Inflammatory macrophage treated with lipopolysaccharide for 1 hour (primary cell): ENCODE measurements at regions not wholly inside any gene's neighbourhood (a gene's known extent, or its start where the extent isn't known, plus 50 kb on each side); places are given as distances from the start of the nearest gene placed in this dataset.

ENCODE experiments used
- DNase-seq, 2 donors: peaks; one replicate each; pipeline ENCODE4 v3.0.0-alpha.2; 2020 to 2022

DNA sequence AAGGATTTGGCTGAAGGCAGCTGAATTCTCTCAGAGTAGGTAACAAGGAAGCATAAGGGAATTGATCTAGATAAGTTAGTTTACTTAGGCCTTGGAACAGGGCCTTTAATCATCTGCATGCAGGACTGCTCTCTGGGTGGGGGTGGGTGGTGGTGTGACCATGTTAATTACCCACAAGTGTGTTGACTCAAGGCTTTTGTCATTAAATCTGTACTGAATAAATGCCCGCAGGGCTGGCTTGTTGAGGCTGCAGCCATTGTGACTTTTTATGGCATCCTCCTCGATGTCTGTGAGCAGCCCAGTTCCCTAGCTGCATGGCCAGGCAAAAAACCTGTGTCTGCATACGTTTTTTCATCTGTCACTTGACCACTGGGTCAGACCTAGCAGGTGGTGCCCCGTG is 63.5 kb upstream of the ASCC3 start:
- DNase-seq = no peak

DNA sequence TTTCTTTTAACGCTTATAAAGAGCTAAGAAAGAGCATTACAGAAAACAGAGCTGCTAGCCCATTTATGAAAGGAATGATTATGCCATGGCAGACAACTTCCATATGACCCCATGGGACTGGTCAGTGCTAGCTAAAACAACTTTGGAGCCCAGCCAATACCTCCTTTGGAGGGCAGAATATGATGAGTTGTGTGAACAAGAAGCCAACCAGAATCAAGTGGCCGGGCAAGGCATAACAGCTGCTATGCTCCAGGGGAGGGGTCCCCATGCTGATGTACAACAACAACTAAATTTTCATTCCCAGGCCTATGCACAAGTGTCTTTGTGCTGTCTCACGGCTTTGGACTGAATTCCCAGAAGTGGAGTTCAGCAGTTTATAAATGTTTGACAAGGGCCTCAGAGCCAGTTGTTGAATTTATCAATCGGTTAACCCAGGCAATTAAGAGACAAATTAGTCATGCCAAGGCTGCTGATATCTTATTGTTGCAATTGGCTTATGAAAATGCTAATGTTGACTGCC is 65.0 kb upstream of the ASCC3 start:
- no peak for DNase-seq

DNA sequence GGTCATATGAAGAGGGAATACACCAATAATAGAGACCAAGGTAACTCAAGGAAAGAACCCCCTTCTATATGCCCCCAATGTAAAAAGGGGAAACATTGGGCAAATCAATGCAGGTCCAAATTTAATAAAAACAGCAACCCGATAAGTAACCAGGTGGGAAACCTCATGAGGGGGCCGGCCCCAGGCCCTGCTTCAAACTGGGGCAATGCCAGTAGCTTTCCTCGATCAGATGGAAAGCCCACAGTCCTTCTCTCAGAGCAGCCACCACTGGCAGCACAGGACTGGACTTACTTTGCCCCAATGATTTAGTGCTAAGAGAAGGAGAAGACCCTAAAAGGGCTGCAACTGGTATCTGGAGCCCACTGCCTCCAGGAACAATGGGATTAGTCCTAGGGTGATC is 65.6 kb upstream of the ASCC3 start:
- DNase-seq = no peak

DNA sequence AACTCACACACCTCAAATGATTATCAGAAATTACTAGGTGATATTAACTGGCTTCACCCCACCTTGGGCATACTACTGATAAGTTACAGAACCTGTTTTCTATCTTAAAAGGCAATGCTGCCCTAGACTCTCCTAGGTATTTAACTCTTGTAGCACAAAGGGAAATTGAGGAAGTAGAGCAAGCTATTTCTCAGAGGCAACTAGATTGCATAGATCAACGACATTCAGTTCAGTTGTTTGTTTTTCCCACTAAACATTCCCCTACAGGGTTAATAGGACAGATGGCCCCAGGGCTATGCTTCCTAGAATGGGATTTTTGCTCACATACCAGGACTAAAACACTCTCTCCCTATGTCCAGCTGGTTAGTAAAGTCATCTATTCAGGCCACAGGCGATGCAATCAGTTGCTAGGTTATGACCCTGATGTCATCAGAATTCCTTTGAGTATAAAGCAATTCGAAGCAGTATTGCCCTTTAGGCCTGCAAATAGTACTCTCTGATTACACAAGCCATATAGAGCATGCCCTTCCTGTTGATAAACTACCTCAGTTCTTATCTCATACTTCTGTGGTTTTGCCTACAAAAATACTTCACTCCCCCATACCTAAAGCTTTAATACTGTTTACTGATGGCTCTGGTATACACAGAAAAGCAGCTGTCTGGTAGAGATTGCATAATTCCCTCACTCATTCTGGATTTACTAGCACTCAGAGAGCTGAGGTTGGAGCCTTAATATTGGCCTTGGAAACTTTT is 67.4 kb upstream of the ASCC3 start:
- no peak for DNase-seq

DNA sequence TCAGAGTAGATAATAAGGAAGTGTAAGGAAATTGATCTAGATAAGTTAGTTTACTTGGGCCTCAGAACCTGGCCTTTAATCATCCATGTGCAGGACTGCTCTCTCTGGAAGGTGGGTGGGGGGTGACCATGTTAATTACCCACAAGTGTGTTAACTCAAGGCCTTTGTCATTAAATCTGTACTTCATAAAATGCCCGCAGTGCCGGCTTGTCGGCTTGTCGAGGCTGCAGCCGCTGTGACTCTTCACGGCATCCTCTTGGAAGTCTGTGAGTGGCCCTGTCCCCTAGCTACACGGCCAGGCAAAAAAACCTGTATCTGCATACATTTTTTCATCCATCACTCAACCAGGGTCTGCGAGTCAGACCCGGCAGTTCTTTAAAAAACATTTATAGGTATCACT is 70.9 kb upstream of the ASCC3 start:
- no peak for DNase-seq

DNA sequence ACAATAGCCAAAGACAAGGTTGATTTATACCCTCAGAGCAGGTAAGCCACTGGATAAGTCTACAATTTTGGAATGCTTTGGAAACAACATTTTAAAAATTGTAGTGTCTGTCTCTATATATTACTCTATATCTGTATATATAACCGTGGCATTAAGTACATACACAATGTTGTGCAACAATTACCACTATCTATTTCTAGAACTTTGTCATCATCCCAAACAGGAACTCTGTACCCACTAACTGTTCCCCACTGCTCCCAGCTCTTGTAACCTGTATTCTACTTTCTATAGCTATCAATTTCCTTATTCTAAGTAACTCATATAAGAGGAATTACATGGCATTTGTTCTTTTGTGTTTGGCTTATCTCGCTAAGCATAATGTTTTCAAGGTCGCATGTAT is 78.2 kb upstream of the ASCC3 start:
- DNase-seq = peak; percentile 13 to 25

DNA sequence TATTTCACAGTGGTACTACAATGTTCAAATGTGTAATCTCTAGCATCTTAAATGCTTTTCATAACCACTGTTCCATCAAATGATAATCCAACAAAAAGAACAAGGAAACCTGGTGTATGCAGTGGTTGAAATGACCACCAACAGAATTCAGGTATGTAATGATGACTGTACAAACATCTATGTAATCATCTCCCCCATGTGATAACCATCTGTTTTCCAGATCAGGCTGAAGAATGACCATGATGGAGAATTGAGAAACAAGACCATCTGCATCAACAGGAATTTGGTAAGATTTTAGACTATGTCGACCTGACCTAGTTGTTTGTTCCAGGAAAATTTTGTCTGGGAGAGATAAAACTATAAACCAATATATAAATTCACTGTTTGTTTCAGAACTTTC is 81.3 kb upstream of the ASCC3 start:
- no peak for DNase-seq

DNA sequence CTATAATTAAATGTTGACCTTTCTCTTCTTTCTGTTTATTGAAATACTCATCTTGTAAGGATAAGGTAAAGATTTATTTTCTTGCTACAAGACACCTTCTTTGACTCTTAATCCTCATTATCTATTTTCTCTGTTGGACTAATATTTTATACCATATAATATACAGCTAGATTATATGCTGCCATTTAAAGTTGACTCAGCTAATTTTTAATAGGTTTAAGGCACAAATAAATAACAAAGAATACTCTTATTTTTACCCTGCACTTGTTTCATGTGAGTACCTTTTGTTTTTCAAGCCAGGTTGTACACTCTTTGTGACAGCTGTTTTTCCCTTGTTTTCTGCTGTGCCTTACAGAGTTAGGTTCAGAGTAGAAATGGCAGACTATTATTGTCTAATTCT is 83.9 kb upstream of the ASCC3 start:
- DNase-seq = no peak

DNA sequence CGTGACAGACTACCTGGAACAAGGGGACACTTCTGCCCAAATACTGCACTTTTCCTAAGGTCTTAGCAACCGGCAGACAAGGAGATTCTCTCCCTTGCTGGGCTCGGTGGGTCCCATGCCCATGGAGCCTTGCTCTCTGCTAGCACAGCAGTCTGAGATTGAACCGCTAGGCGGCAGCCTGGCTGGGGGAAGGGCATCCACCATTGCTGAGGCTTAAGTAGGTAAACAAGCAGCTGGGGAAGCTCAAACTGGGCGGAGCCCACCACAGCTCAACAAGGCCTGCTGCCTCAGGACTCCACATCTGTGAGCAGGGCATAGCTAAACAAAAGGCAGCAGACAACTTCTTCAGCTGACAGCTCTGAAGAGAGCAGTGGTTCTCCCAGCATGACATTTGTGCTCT is 87.8 kb upstream of the ASCC3 start:
- DNase-seq = no peak

DNA sequence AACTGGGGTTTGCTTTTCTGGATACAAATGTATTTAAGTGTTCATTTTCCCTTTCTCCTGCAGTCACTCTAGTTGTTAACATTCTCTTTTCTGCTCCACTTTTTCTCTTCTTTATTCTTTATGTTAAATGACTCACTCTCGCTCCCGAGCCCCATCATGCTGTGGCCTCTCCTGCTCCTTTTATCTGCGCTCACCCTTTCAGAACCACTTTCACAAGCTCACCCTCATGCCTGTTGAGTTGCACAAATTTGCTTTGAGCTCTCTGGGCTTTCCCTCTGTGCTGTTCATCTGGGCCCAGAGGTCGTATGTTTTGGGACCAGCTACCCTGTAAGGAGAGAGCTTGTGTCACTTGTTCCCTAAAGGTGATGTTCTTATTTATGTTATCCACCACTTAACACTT is 98.1 kb upstream of the ASCC3 start:
- DNase-seq = no peak

DNA sequence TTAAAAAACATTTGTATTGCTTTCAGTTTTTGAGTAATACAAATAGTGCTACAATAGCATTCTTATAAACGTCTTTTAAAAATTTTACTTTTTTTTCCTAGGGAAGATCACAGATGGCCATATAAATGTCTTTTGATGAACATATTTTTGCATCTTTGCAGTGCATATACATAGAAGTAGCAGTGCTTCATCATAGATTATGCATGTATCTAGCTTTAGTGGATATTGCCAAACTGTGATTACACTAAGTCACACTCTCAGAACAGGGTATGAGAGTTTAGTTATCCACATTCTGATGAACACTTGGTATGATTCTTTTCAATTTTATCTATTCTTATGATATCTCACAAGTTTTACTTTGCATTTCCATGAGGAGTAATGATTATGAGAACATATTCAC is 99.8 kb upstream of the ASCC3 start:
- DNase-seq = no peak

DNA sequence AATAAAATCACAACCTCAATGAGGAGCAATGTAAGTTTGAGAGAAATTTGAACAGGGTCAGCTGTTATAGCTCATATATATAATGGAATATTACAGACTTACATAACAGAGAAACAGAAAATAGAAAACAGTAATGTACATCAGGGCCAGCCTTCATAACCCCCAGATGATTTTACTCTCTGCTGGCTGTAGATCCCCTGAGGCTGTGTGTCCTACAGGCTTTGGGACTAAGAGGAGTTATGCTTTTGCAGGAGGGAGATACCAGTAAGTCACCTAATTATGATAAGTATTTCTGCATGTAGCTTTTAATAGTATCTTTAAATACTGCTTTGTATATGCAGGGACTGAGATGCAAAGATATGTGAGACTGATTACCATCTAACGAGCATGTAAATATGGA is 105.8 kb upstream of the ASCC3 start:
- DNase-seq = no peak

DNA sequence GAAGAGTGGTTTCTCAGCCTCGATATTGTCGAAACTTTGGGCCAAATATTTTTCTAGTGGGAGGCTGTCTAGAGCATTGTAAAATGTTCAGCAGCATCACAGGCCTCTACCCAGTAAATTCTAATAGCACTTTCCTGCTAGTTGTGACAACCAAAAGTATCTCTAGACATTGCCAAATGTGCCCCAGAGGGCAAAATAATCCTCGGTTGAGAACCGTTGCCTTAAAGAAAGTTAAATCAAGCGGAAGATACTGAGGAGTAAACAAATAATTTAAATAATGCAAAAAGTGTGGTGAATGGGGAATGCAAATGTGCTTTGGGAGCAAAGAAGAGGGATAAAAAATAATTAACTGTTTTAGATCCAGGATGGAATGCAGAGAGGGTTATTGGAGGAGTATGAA is 106.4 kb upstream of the ASCC3 start:
- DNase-seq = no peak

DNA sequence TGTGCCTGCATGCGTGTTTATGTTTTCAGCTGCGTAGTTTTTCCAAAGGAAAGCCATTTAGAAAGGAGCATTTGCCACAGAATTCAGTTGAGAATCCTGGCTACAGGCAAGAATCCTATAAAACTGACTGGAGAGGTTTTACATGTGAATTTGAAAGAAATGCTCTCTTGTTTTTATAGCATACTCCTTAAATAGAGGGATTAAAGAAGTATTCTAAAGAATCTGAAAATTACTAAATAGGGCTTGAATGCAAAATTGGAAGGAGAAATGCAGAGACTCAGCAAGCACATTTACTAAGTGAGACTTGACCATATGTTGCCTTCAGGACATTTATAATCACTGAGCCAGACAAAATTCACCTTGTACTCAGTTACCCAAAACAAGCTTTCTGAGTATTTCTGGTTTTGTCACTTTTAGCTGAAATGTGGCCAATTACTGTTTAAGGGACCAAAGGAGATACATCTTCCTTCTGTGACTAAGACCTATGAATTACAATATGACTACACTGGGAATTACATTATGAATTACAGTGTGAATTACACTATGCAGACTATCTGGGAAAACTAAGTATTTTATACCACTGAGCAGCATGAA is 107.4 kb upstream of the ASCC3 start:
- DNase-seq = no peak

DNA sequence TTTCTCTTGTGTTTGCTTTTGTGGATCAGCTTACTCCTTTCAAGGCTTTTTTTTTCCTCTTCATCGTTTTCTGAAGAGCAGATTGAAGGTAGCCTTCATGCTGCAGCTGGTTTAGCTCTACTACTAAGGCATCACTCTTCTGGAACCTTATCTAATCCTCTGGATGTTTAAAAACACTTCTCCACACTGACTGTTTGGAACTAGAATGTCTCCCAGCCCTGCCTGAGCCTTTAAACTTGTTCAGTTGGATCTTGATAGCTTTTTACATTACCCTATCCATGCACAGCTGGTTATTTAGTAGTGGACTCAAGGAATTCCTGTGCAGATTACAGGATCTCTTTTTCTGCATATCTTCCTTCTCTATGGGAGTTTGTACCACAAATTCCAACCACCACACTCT is 108.9 kb upstream of the ASCC3 start:
- no peak for DNase-seq

DNA sequence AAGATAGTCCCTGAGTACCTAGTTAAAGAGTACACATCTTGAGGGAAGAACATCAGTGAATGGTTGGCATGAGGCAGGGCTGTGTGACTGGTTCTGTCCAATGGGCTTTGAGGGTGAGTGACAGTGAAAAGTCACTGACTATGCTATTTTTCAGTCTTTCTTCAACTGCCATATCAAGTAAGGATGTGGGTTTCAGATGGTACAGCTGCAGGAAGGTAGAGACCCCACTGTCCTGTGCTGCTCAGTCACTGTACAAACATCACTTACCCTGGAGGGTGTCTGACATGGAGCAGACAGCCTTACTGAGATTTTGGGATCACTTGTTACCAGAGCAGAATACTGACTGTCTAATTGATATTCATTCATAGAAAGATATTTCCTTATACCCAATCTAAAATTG is 115.3 kb upstream of the ASCC3 start:
- DNase-seq = no peak

DNA sequence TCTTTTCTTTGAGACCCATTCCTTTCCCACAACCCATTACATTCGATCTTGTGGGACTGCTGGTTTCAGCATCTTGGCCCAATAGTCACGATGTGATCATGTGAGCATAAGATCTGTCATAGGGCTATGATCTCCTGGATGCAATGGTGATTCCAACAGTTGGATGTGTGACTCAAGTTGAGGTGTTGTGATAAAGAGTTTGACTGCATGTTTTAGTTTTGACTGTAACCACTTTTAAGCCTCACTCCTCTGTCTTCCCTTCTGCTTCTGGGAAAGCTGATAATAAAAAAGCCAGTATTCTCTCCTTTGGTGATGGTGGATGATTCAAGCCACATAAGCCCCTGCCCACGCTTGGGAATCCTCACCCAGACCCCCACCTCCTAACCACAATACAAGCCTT is 117.0 kb upstream of the ASCC3 start:
- no peak for DNase-seq

DNA sequence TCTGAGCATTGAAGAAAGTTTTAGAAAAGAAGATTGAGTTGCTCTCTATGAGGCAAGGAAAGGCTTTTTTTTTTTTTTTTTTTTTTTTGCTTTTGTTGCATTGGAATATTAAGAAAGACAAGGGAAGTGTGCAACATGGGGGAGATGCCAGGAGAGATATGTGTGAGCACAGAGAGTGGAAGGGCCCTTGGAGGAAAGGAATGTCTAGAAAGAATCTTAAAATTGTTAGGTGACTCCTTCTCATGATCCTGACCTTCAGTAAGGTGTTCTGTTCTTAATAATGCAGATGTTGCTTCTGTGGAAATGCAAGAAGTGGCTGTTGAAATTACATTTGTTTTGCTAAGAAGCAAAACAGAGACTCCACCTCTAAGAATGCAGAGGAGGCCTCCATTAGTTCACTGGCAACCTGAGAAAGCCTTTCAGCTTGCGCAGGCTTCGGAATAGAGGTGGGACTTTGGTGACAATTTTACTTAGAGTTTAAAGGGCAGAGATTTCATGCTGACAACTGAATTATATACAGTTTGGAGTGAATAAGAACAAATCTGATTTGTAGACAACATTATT is 118.0 kb upstream of the ASCC3 start:
- DNase-seq = no peak

DNA sequence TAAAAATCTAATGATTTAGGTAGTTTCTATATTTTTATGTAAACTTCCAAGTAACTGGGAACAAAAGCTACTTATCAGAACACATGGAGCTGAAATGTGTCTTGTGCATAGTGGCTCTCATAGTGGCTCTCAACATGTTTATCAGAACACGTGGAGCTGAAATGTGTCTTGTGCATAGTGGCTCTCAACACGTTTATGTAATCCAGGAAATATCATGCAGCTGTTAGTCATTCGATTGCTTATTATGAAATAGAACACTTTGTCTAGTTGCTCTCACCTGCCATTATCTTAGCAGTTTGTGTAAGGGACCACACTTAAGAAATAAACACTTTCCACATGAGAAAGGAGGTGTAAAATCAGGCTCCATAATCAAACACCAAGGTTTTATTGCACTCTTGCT is 119.2 kb upstream of the ASCC3 start:
- DNase-seq = peak in 1 of 2 donors; percentile 7

DNA sequence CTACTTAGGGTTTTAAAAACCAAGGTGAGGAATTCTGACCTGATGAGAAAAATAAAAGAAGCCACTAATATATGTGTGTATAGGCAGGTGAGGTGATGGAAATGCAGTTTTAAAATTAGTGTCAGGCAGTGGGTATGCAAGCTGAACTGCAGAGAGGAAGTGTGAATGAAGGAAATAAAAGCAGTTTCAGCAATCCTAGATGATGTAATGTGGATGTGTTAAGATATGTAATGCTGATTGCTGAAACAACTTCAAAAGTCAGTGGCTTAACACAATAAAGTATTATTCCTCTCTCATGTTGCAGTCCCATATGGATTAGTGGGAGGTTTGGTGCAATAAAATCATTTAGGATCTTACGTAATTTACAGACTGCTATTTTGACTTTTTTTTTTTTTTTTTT is 119.9 kb upstream of the ASCC3 start:
- peak; percentile 10 to 36 for DNase-seq

DNA sequence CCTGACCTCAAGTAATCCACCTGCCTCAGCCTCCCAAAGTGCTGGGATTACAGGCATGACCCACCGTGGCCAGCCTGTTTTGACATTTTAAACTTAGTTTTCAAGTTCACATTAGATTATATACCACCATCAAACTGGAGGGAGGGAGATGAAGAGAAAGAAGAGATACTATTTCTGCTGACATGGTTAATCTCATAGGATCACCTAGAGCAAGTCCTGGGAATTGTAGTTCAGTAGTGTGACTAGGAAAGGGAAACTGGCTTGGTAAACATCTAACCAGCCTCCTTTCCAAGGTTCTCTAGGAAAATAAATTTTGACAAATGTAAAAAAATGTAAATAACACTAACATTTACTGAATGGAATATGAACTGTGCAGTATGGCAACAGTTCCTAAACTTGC is 120.5 kb upstream of the ASCC3 start:
- no peak for DNase-seq

DNA sequence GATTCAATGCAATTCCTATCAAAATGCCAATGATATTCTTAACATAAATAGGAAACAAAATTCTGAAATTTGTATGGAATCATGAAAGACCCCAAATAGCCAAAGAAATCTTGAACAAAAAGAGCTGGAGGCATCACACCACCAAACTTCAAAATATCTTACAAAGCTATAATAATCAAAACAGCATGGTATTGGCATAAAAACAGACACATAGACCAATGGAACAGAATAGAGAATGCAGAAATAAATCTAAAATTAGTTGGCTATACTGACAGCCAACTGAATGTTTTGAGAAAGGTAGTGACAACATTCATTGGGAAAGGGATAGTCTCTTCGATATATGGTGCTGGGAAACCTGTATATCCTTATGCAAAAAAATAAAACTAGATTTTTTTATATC is 121.9 kb upstream of the ASCC3 start:
- DNase-seq = no peak

DNA sequence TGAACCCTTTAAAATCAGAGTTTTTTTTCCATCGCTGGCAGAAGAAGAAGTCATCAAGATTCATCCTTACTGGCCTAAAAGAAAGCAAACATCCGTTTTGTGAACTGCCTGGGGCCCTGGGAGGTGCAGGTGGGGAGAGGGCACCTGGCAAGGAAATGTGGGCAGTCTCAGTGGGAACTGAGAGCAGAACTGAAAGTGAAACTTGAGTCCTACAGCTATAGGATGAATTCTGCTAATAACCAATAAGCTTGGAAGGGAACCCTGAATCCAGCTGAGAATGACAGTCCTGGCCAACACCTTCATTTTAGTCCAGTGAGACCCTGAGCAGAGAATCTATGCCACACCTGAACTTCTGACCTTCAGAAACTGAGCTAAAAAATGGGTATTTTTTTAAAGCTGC is 130.1 kb upstream of the ASCC3 start:
- no peak for DNase-seq

DNA sequence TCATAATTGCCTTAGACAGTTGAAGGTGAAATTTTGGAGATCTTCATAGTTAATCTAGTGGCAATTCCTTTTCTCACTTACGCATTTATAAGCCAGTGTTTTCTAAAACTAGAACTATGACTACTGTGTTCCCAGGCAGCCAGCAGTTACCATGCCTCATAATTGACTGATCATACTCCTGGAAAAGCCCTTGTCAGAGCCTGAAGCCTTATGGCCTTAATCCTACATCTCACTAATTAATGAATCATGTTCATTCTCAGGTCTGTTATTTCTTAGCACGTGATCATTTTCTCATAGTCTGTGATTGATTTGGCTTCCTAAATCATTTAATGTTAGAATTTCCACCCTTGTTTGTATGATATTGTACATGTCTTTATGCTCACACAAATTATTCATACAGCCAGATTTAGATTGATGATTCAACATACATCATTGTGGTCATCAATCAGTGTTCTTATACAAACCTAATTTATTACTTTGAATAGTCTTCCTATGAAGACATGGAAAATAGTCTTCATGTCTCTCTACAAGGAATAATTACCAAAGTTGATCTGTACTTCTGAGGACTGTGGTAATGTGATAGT is 132.6 kb upstream of the ASCC3 start:
- no peak for DNase-seq
